H1 (cell line): ENCODE measurements at regions not wholly inside any gene's neighbourhood (a gene's known extent, or its start where the extent isn't known, plus 50 kb on each side); places are given as distances from the start of the nearest gene placed in this dataset.

ENCODE experiments used
- USF2 ChIP-seq: IDR thresholded peaks from 2 replicates; pipeline ENCODE4 v1.6.1; 2011; ENCODE audit warnings: low read length, improper control_type of control experiment

DNA sequence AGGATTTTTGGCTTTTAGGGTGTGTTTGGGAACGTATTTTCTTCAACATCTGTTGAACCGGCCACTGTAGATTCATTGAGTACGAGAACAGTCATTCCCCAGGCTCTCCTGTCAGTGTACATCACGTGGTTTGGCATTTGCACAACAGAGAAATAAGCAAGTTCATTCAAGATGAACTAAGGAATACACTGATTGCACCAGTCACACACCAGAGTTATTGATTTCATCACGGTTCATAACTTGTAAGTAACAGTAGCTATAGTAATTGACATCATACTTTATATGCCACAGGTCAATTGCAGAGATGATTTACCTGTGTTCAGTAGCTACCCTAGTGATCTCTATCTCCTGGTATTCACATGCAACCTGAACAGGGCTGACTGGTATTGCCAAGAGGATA is 90.7 kb upstream of the ETS2 start (continued):
- no peak for TF ChIP-seq USF2
- TF ChIP-seq, all 59 proteins: peak for 0
